MCF 10A (cell line): ENCODE measurements at regions not wholly inside any gene's neighbourhood (a gene's known extent, or its start where the extent isn't known, plus 50 kb on each side); places are given as distances from the start of the nearest gene placed in this dataset.
A peak's percentile ranks its signal among the peaks of the same experiment; 100 is the strongest.

Source experiments
- BruUV-seq: library from RNA; stranded (reverse); fragments of 400-500 nt; replicated peaks from 2 replicates; lab custom pipeline; 2021; lab: Mats Ljungman, UMichigan
- CTCF ChIA-PET: fragments of 300-600 bp; sonication (Branson Sonifier 250); formaldehyde crosslinking; extraction: SDS; loops from one replicate; lab custom pipeline; 2021; ENCODE audit warnings: antibody characterized with exemption, inconsistent platforms; lab: Yijun Ruan, JAX
- POLR2A ChIA-PET: fragments of 300-600, 350-650 bp; sonication (Branson Sonifier 250); formaldehyde crosslinking; extraction: SDS; loops from one replicate; lab custom pipeline; 2020; ENCODE audit warnings: antibody characterized with exemption, inconsistent platforms; lab: Yijun Ruan, JAX
- DNase-seq: peaks from one replicate; pipeline ENCODE4 v3.0.0-alpha.2; 2018; ENCODE audit not compliant: unreplicated experiment
- H3K27ac Mint-ChIP-seq: one replicate; pipeline ENCODE4 v1.8.0; 2022; ENCODE audit warnings: mild to moderate bottlenecking, low read depth, mixed read lengths; ENCODE audit not compliant: unreplicated experiment
- H3K27me3 Mint-ChIP-seq: one replicate; pipeline ENCODE4 v1.8.0; 2022; ENCODE audit warnings: mixed read lengths; ENCODE audit not compliant: insufficient read depth, unreplicated experiment
- H3K36me3 Mint-ChIP-seq: one replicate; pipeline ENCODE4 v1.8.0; 2022; ENCODE audit warnings: mild to moderate bottlenecking, moderate library complexity, mixed read lengths; ENCODE audit not compliant: insufficient read depth, unreplicated experiment
- H3K4me1 Mint-ChIP-seq: one replicate; pipeline ENCODE4 v1.8.0; 2022; ENCODE audit warnings: mixed read lengths; ENCODE audit not compliant: insufficient read depth, unreplicated experiment
- H3K4me3 Mint-ChIP-seq: one replicate; pipeline ENCODE4 v1.8.0; 2022; ENCODE audit warnings: mild to moderate bottlenecking, moderate library complexity, mixed read lengths; ENCODE audit not compliant: unreplicated experiment
- H3K9me3 Mint-ChIP-seq: one replicate; pipeline ENCODE4 v1.8.0; 2022; ENCODE audit warnings: mixed read lengths; ENCODE audit not compliant: unreplicated experiment
- CTCF ChIP-seq: fragments of 200-600 bp; IDR thresholded peaks from one replicate; pipeline ENCODE4 v1.8.0; 2022; ENCODE audit warnings: antibody characterized with exemption, mild to moderate bottlenecking; ENCODE audit not compliant: unreplicated experiment
- intact Hi-C: fragments of 100-400 bp; cut with micrococcal nuclease; formaldehyde crosslinking; loops from 2 replicates; pipeline ENCODE4 v1.14.1; 2022

DNA sequence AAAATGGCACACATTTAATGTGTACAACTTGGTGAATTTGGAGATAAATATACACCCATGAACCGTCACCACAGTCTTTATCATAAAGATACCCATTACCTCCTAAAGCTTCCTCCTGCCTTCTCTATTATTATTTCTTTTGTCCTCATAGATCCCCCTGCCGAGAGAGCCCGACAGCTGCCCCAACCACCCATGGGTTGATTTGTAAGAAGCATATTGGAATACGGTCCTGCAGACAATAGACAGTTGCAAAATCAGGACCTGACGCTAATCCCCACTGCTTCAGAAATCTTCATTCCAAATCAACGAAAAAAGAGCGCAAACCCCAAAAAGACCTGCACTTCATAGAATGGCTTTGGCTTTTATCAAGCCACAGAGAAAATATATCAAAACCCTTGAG lies 697.5 kb downstream of the SEMA5A start:
- Mint-ChIP-seq H3K27me3 (no peaks in the 10 kb centered on the region), H3K27ac (peak overlapping the region; percentile 36), H3K4me3 (no peak overlapping the region), H3K36me3 (no peaks in the 10 kb centered on the region), H3K9me3 (no peaks in the 10 kb centered on the region), H3K4me1 (peaks cover 7% of the 10 kb centered on the region)
- no peak for DNase-seq
- BruUV-seq, result no TSS peak
- POLR2A ChIA-PET, result interaction anchor here (0.6 kb wide), 1 partner anchor 31 kb away, joined by 3 read pairs; no protein-coding TSS in a partner anchor
- no peak for TF ChIP-seq CTCF
- CTCF ChIA-PET, result interaction anchor here (0.7 to 1.0 kb wide), 2 partner anchors 17 to 359 kb away, joined by 3 to 5 read pairs; no protein-coding TSS in a partner anchor
- intact Hi-C loops, result loop anchor here (5.0 kb wide), 1 partner anchor 59 kb away; no protein-coding TSS in a partner anchor

DNA sequence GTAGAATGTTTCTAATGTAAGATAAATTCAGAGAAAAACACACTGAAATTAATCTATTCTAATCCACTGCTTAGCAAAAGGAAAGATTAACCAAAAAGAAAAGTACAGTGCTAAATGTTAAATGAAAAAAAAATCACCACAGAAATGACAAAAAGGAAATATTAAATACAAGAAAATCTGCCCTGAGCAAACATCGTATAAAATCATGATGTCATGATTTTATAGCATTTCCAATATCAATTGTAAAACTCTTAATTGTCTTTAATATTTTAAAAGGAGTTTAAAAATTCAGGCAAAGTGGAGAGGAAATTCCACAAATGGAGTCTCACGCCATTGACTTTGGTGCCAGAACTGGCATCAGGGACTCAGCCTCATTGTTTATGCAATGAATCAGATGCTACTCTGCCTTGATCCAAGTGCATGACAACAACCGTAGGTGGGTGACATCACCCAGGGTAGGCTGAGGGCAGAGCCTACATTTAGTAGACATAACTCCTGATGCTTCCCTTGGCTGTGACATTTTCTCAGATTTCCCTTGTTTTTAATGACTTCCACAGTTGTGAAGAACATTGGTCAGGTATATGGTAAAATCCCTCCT lies 696.8 kb downstream of the SEMA5A start:
- peak; percentile 73 for DNase-seq
- Mint-ChIP-seq H3K36me3 (no peaks in the 10 kb centered on the region), H3K4me3 (no peak overlapping the region), H3K27ac (no peak overlapping the region), H3K4me1 (peaks cover 2% of the 10 kb centered on the region), H3K9me3 (no peaks in the 10 kb centered on the region), H3K27me3 (no peaks in the 10 kb centered on the region)
- no peak for TF ChIP-seq CTCF
- intact Hi-C loops, result loop anchor here (5.0 kb wide), 1 partner anchor 58 kb away; no protein-coding TSS in a partner anchor
- ChIA-PET CTCF (interaction anchor here (0.7 kb wide), 1 partner anchor 17 kb away, joined by 5 read pairs; no protein-coding TSS in a partner anchor), POLR2A (no interaction called here)
- no TSS peak for BruUV-seq

GRCh38 chr5:8851101-8851500 lies 694.8 kb downstream of the SEMA5A start:
- intact Hi-C loops, result no loop called here
- DNase-seq, result no peak
- BruUV-seq, result no TSS peak
- Mint-ChIP-seq H3K36me3 (no peaks in the 10 kb centered on the region), H3K4me1 (no peaks in the 10 kb centered on the region), H3K27ac (no peak overlapping the region), H3K4me3 (no peak overlapping the region), H3K9me3 (no peaks in the 10 kb centered on the region), H3K27me3 (no peaks in the 10 kb centered on the region)
- POLR2A ChIA-PET, result no interaction called here
- no peak for TF ChIP-seq CTCF
- CTCF ChIA-PET, result interaction anchor here (0.5 to 0.7 kb wide), 4 partner anchors 76 to 1697 kb away, joined by 3 to 8 read pairs (median 3); no protein-coding TSS in a partner anchor

- no peaks in the 10 kb centered on the region for H3K27me3 Mint-ChIP-seq
- peaks cover 5% of the 10 kb centered on the region for H3K4me1 Mint-ChIP-seq
- H3K9me3 Mint-ChIP-seq, result no peaks in the 10 kb centered on the region
- no peaks in the 10 kb centered on the region for H3K36me3 Mint-ChIP-seq
- CTCF ChIA-PET, result interaction anchor here (0.6 to 1.4 kb wide), 2 partner anchors 8 to 14 kb away, joined by 3 read pairs; no protein-coding TSS in a partner anchor
- no peak overlapping the region for H3K4me3 Mint-ChIP-seq
- POLR2A ChIA-PET, result no interaction called here
- intact Hi-C loops, result no loop called here
- BruUV-seq, result no TSS peak
- H3K27ac Mint-ChIP-seq, result no peak overlapping the region
- TF ChIP-seq CTCF, result no peak
- DNase-seq, result no peak
These were observed 688.8 kb downstream of the SEMA5A start for GRCh38 chr5:8857051-8857450.
